PC-9 (cell line): ENCODE measurements at regions not wholly inside any gene's neighbourhood (a gene's known extent, or its start where the extent isn't known, plus 50 kb on each side); places are given as distances from the start of the nearest gene placed in this dataset.

ENCODE experiments used
- BruUV-seq: library from RNA; stranded (reverse); fragments of 400-500 nt; replicated peaks from 2 replicates; lab custom pipeline; 2021; lab: Mats Ljungman, UMichigan
- CTCF ChIA-PET: fragments of 300-600 bp; sonication (Branson Sonifier 250); formaldehyde crosslinking; loops from one replicate; lab custom pipeline; 2022; ENCODE audit warnings: antibody characterized with exemption; lab: Charles Lee
- POLR2A ChIA-PET: fragments of 300-600 bp; sonication (Branson Sonifier 250); formaldehyde crosslinking; loops from one replicate; lab custom pipeline; 2022; ENCODE audit warnings: antibody characterized with exemption; ENCODE audit not compliant: unreplicated experiment; lab: Charles Lee
- DNase-seq, 2 experiments: peaks; one replicate each; pipeline versions ENCODE4 v3.0.0 to v3.0.0-alpha.2; 2015 to 2022; ENCODE audit warnings: mixed read lengths in 1 of 2
- H2AFZ ChIP-seq: fragments of 200-600 bp; sonication (generic); 2 replicates; pipeline ENCODE4 v1.8.1; 2017; ENCODE audit warnings: antibody characterized with exemption
- H3F3A ChIP-seq: fragments of 200-600 bp; sonication (generic); 2 replicates; pipeline ENCODE4 v1.8.1; 2017; ENCODE audit warnings: antibody characterized with exemption, mild to moderate bottlenecking, low read depth; ENCODE audit not compliant: insufficient read depth
- H3K27ac ChIP-seq: fragments of 200-600 bp; sonication (generic); 2 replicates; pipeline ENCODE4 v1.6.1; 2016; ENCODE audit warnings: mixed run types
- H3K27me3 ChIP-seq: fragments of 200-600 bp; sonication (generic); 2 replicates; pipeline ENCODE4 v1.6.1; 2016; ENCODE audit warnings: low read depth, mixed run types; ENCODE audit not compliant: insufficient read depth
- H3K36me3 ChIP-seq: fragments of 200-600 bp; sonication (generic); 2 replicates; pipeline ENCODE4 v1.6.1; 2016; ENCODE audit warnings: low read depth, mixed run types
- H3K4me1 ChIP-seq: fragments of 200-600 bp; sonication (generic); replicated peaks from 2 replicates; pipeline ENCODE4 v1.6.1; 2016; ENCODE audit warnings: mixed run types; ENCODE audit not compliant: insufficient read depth
- H3K4me2 ChIP-seq: fragments of 200-600 bp; sonication (generic); 2 replicates; pipeline ENCODE4 v1.6.1; 2017; ENCODE audit warnings: mixed run types
- H3K4me3 ChIP-seq: fragments of 200-600 bp; sonication (generic); 2 replicates; pipeline ENCODE4 v1.6.1; 2016; ENCODE audit warnings: mixed run types
- H3K79me2 ChIP-seq: fragments of 200-600 bp; sonication (generic); 2 replicates; pipeline ENCODE4 v1.6.1; 2017; ENCODE audit warnings: low read depth, mixed run types
- H3K9me2 ChIP-seq: fragments of 200-600 bp; sonication (generic); 2 replicates; pipeline ENCODE4 v1.8.1; 2017; ENCODE audit warnings: mild to moderate bottlenecking; ENCODE audit not compliant: insufficient read depth
- H3K9me3 ChIP-seq: fragments of 200-600 bp; sonication (generic); 2 replicates; pipeline ENCODE4 v1.8.1; 2016; ENCODE audit warnings: low read depth; ENCODE audit not compliant: insufficient read depth
- H4K20me1 ChIP-seq: fragments of 200-600 bp; sonication (generic); 2 replicates; pipeline ENCODE4 v1.8.1; 2017; ENCODE audit not compliant: insufficient read depth
- CTCF ChIP-seq: fragments of 200-600 bp; sonication (generic); conservative IDR thresholded peaks from 2 replicates; pipeline ENCODE4 v1.6.1; 2017; ENCODE audit warnings: mixed run types, antibody characterized with exemption, mild to moderate bottlenecking, moderate library complexity
- EZH2 ChIP-seq: fragments of 200-600 bp; sonication (generic); IDR thresholded peaks from 2 replicates; pipeline ENCODE4 v1.8.0; 2017; ENCODE audit warnings: antibody characterized with exemption, low read depth
- intact Hi-C: fragments of 100-400 bp; cut with micrococcal nuclease; formaldehyde crosslinking; loops from one replicate; pipeline ENCODE4 v1.10.0; 2022; ENCODE audit not compliant: unreplicated experiment

GRCh38 chr15:66964791-66965190 lies 100.6 kb upstream of the SMAD3 start:
- H3K9me3 ChIP-seq, result no peaks in the 10 kb centered on the region
- no peaks in the 10 kb centered on the region for H3K36me3 ChIP-seq
- H4K20me1 ChIP-seq, result no peaks in the 10 kb centered on the region
- no peaks in the 10 kb centered on the region for H3K79me2 ChIP-seq
- no TSS peak for BruUV-seq
- no peak overlapping the region for H3K27ac ChIP-seq
- no peak for DNase-seq
- no peak for TF ChIP-seq CTCF
- TF ChIP-seq EZH2, result no peak
- CTCF ChIA-PET, result no interaction called here
- no peaks in the 10 kb centered on the region for H3K4me1 ChIP-seq
- H3F3A ChIP-seq, result no peaks in the 10 kb centered on the region
- intact Hi-C loops, result no loop called here
- no peaks in the 10 kb centered on the region for H3K27me3 ChIP-seq
- POLR2A ChIA-PET, result no interaction called here
- H2AFZ ChIP-seq, result no peak overlapping the region
- no peak overlapping the region for H3K4me3 ChIP-seq
- H3K4me2 ChIP-seq, result no peak overlapping the region
- H3K9me2 ChIP-seq, result no peaks in the 10 kb centered on the region

DNA sequence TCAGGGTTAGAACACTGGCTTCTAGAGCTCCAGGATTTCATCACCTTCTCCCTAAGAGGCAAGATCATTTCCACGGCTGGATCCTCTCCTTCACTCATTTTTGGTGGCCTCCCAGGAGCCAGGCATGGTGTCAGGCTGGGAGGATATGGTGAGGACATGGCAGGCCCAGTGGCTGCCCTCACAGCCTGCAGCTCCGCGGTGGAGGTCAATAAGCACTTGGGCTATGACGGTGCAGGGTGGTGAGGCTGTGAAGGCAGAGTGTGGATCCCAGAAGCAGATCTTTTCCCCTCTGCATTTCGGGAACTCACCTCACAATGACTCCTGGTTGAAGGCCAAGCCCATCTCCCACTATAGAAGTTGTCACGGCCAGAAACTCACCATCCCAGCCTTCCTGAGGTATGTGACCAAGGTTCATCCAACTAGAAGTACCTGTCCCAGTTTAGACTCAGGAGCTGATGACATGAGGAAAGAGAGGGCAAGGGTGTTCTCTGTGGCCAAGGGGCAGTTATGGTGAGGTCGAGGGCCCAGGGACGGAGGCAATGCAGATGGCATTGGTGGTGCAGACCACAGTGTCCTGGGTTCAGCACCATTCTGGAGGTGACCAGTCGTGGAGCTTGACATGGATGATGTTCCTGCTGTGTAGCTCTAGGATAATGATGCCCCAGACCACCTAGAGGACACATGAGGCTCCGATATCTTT lies 100.1 kb upstream of the SMAD3 start:
- Histone ChIP-seq H3K27me3 (no peaks in the 10 kb centered on the region), H3K9me3 (no peaks in the 10 kb centered on the region), H3K36me3 (no peaks in the 10 kb centered on the region), H3K4me2 (no peak overlapping the region), H3K79me2 (no peaks in the 10 kb centered on the region), H3K4me1 (no peaks in the 10 kb centered on the region), H2AFZ (no peak overlapping the region), H4K20me1 (no peaks in the 10 kb centered on the region), H3K4me3 (no peak overlapping the region), H3F3A (no peaks in the 10 kb centered on the region), H3K9me2 (no peaks in the 10 kb centered on the region), H3K27ac (no peak overlapping the region)
- no TSS peak for BruUV-seq
- TF ChIP-seq EZH2, result no peak
- TF ChIP-seq CTCF, result no peak
- intact Hi-C loops, result no loop called here
- ChIA-PET POLR2A (no interaction called here), CTCF (interaction anchor here (0.6 kb wide), 2 partner anchors 10 to 77 kb away, joined by 3 read pairs; no protein-coding TSS in a partner anchor)
- no peak for DNase-seq

- Histone ChIP-seq H3K9me2 (no peaks in the 10 kb centered on the region), H3K27ac (no peak overlapping the region), H4K20me1 (no peaks in the 10 kb centered on the region), H3F3A (no peaks in the 10 kb centered on the region), H3K4me3 (no peak overlapping the region), H3K9me3 (no peaks in the 10 kb centered on the region), H3K4me2 (no peak overlapping the region), H3K4me1 (no peaks in the 10 kb centered on the region), H2AFZ (no peak overlapping the region), H3K79me2 (no peaks in the 10 kb centered on the region), H3K36me3 (no peaks in the 10 kb centered on the region), H3K27me3 (no peaks in the 10 kb centered on the region)
- no TSS peak for BruUV-seq
- POLR2A ChIA-PET, result no interaction called here
- intact Hi-C loops, result no loop called here
- CTCF ChIA-PET, result interaction anchor here (0.6 kb wide), 1 partner anchor 11 kb away, joined by 3 read pairs; no protein-coding TSS in a partner anchor
- DNase-seq, result no peak
- TF ChIP-seq EZH2, result no peak
- TF ChIP-seq CTCF, result peak; percentile 57
Measured at GRCh38 chr15:66966256-66966655, 99.1 kb upstream of the SMAD3 start.
